ENCODE measurements at regions not wholly inside any gene's neighbourhood (a gene's known extent, or its start where the extent isn't known, plus 50 kb on each side); places are given as distances from the start of the nearest gene placed in this dataset.

- no peak for DNase-seq
Observed at GRCh38 chr13:40381935-40382764, 284.3 kb downstream of the FOXO1 start.

- no peak for DNase-seq
Observed at GRCh38 chr13:40383132-40383531, 283.3 kb downstream of the FOXO1 start.

GRCh38 chr13:40383885-40384284, 282.6 kb downstream of the FOXO1 start:
- DNase-seq, result no peak

GRCh38 chr13:40384976-40385857, 281.2 kb downstream of the FOXO1 start:
- no peak for DNase-seq

GRCh38 chr13:40385858-40386180, 280.6 kb downstream of the FOXO1 start:
- no peak for DNase-seq

- no peak for DNase-seq
Observed at GRCh38 chr13:40386586-40386985, 279.9 kb downstream of the FOXO1 start.

- no peak for DNase-seq
Observed at GRCh38 chr13:40387775-40388174, 278.7 kb downstream of the FOXO1 start.

- DNase-seq, result peak; percentile 62
Observed at GRCh38 chr13:40388617-40389016, 277.8 kb downstream of the FOXO1 start.

GRCh38 chr13:40389081-40389641, 277.3 kb downstream of the FOXO1 start:
- no peak for DNase-seq

GRCh38 chr13:40390401-40390916, 276.0 kb downstream of the FOXO1 start:
- DNase-seq, result no peak

- DNase-seq, result no peak
Observed at GRCh38 chr13:40391788-40392187, 274.7 kb downstream of the FOXO1 start.

GRCh38 chr13:40394304-40394985, 272.0 kb downstream of the FOXO1 start:
- DNase-seq, result no peak

GRCh38 chr13:40398065-40398464, 268.4 kb downstream of the FOXO1 start:
- no peak for DNase-seq

- DNase-seq, result no peak
Observed at GRCh38 chr13:40399756-40400155, 266.7 kb downstream of the FOXO1 start.

GRCh38 chr13:40401911-40402776, 264.3 kb downstream of the FOXO1 start:
- peak; percentile 85 for DNase-seq

- no peak for DNase-seq
Observed at GRCh38 chr13:40402931-40403431, 263.5 kb downstream of the FOXO1 start.

- DNase-seq, result no peak
Observed at GRCh38 chr13:40403509-40404241, 262.8 kb downstream of the FOXO1 start.

- DNase-seq, result no peak
Observed at GRCh38 chr13:40404407-40404806, 262.0 kb downstream of the FOXO1 start.

GRCh38 chr13:40404967-40405716, 261.3 kb downstream of the FOXO1 start:
- no peak for DNase-seq

All from hematopoietic multipotent progenitor cell treated with erythropoietin and hydrocortisone succinate and interleukin-3 and kit ligand, for 8 days (in vitro differentiated cells).